IMR-90 (cell line): ENCODE measurements at regions not wholly inside any gene's neighbourhood (a gene's known extent, or its start where the extent isn't known, plus 50 kb on each side); places are given as distances from the start of the nearest gene placed in this dataset.

Experiments
- ATAC-seq: fragments of 200-7000 bp; cut with Tn5 transposase; 2 replicates; pipeline ENCODE4 v1.9.1; 2020; ENCODE audit warnings: low read depth, mild to moderate bottlenecking, moderate library complexity
- BruUV-seq: library from RNA; stranded (reverse); fragments of 400-500 nt; replicated peaks from 2 replicates; lab custom pipeline; 2021; lab: Mats Ljungman, UMichigan
- CTCF ChIA-PET: fragments of 300-600 bp; formaldehyde crosslinking; extraction: SDS; loops from one replicate; lab custom pipeline; 2021; ENCODE audit warnings: antibody characterized with exemption; lab: Yijun Ruan, JAX
- POLR2A ChIA-PET: fragments of 300-600 bp; sonication (Branson Sonifier 250); formaldehyde crosslinking; loops from one replicate; lab custom pipeline; 2022; ENCODE audit warnings: antibody characterized with exemption; ENCODE audit not compliant: unreplicated experiment; lab: Charles Lee
- DNase-seq: peaks from one replicate; pipeline ENCODE4 v3.0.0; 2013
- H2AFZ ChIP-seq: replicated peaks from 2 replicates; pipeline ENCODE3; 2013; ENCODE audit warnings: low read length, mild to moderate bottlenecking; ENCODE audit not compliant: poor library complexity
- H2AK5ac ChIP-seq: 2 replicates; pipeline ENCODE4 v1.6.1; 2013; ENCODE audit warnings: low read depth, low read length, inconsistent platforms
- H2AK9ac ChIP-seq: replicated peaks from 2 replicates; pipeline ENCODE3; 2013; ENCODE audit warnings: mild to moderate bottlenecking, low read depth, low read length, moderate library complexity; ENCODE audit not compliant: poor library complexity
- H2BK120ac ChIP-seq: 2 replicates; pipeline ENCODE4 v1.6.1; 2013; ENCODE audit warnings: low read depth, low read length, inconsistent platforms
- H2BK15ac ChIP-seq: 3 replicates; pipeline ENCODE4 v1.6.1; 2013; ENCODE audit warnings: low read depth, low read length, inconsistent platforms
- H2BK20ac ChIP-seq: 2 replicates; pipeline ENCODE4 v1.6.1; 2013; ENCODE audit warnings: low read depth, mild to moderate bottlenecking, inconsistent platforms, low read length, moderate library complexity
- H2BK5ac ChIP-seq: 2 replicates; pipeline ENCODE4 v1.6.1; 2013; ENCODE audit warnings: mild to moderate bottlenecking, low read depth, low read length, inconsistent platforms; ENCODE audit not compliant: poor library complexity, severe bottlenecking
- H3K14ac ChIP-seq: replicated peaks from 2 replicates; pipeline ENCODE4 v1.6.1; 2013; ENCODE audit warnings: low read depth, low read length, inconsistent platforms
- H3K18ac ChIP-seq: 2 replicates; pipeline ENCODE4 v1.6.1; 2013; ENCODE audit warnings: low read depth, low read length, control low read depth
- H3K23ac ChIP-seq: 2 replicates; pipeline ENCODE4 v1.6.1; 2013; ENCODE audit warnings: low read depth, low read length, inconsistent platforms
- H3K27ac ChIP-seq: 2 replicates; pipeline ENCODE4 v1.5.1; 2013; ENCODE audit warnings: mild to moderate bottlenecking, control low read depth, low read length; ENCODE audit not compliant: insufficient read depth
- H3K27me3 ChIP-seq: 2 replicates; pipeline ENCODE4 v1.6.1; 2013; ENCODE audit warnings: low read length; ENCODE audit not compliant: control insufficient read depth, insufficient read depth
- H3K36me3 ChIP-seq: 2 replicates; pipeline ENCODE4 v1.6.1; 2013; ENCODE audit warnings: low read length, mixed read lengths; ENCODE audit not compliant: control insufficient read depth, insufficient read depth
- H3K4ac ChIP-seq: 2 replicates; pipeline ENCODE4 v1.6.1; 2013; ENCODE audit warnings: low read depth, low read length, inconsistent platforms
- H3K4me1 ChIP-seq: 2 replicates; pipeline ENCODE4 v1.6.1; 2013; ENCODE audit warnings: low read length, mixed read lengths; ENCODE audit not compliant: control insufficient read depth, insufficient read depth
- H3K4me2 ChIP-seq: 2 replicates; pipeline ENCODE4 v1.6.1; 2013; ENCODE audit warnings: low read depth, mild to moderate bottlenecking, control low read depth, low read length, moderate library complexity
- H3K4me3 ChIP-seq: 2 replicates; pipeline ENCODE4 v1.5.1; 2013; ENCODE audit warnings: low read depth, mild to moderate bottlenecking, control low read depth, low read length, moderate library complexity; ENCODE audit not compliant: insufficient read depth
- H3K56ac ChIP-seq: 2 replicates; pipeline ENCODE4 v1.6.1; 2013; ENCODE audit warnings: low read length, inconsistent platforms; ENCODE audit not compliant: insufficient read depth; ENCODE audit errors: extremely low read depth
- H3K79me1 ChIP-seq, 2 experiments: 2 replicates each; pipeline ENCODE4 v1.6.1; 2013; ENCODE audit warnings: low read length in 2 of 2, inconsistent platforms in 1 of 2, low read depth in 1 of 2
- H3K9ac ChIP-seq: 2 replicates; pipeline ENCODE4 v1.6.1; 2013; ENCODE audit warnings: low read depth, low read length, control low read depth
- H3K9me1 ChIP-seq: 2 replicates; pipeline ENCODE4 v1.6.1; 2013; ENCODE audit warnings: low read length, inconsistent platforms; ENCODE audit not compliant: insufficient read depth
- H3K9me3 ChIP-seq: 2 replicates; pipeline ENCODE4 v1.6.1; 2013; ENCODE audit warnings: low read length; ENCODE audit not compliant: control insufficient read depth, insufficient read depth
- H4K20me1 ChIP-seq: 2 replicates; pipeline ENCODE4 v1.6.1; 2013; ENCODE audit warnings: low read length, inconsistent platforms; ENCODE audit not compliant: insufficient read depth
- H4K5ac ChIP-seq: 2 replicates; pipeline ENCODE4 v1.6.1; 2013; ENCODE audit warnings: mild to moderate bottlenecking, low read depth, low read length, control low read depth
- H4K8ac ChIP-seq, 2 experiments: 2 replicates each; pipeline ENCODE4 v1.6.1; 2013; ENCODE audit warnings: low read depth in 2 of 2, low read length in 2 of 2, control low read depth in 1 of 2, inconsistent platforms in 1 of 2
- H4K91ac ChIP-seq: 2 replicates; pipeline ENCODE4 v1.6.1; 2013; ENCODE audit warnings: low read depth, low read length, inconsistent platforms; ENCODE audit not compliant: insufficient read depth
- CEBPB ChIP-seq: IDR thresholded peaks from 2 replicates; pipeline ENCODE4 v1.6.1; 2012; ENCODE audit warnings: low read depth, low read length, improper control_type of control experiment
- FOS ChIP-seq: fragments of 150-350 bp; IDR thresholded peaks from 2 replicates; pipeline ENCODE4 v1.6.1; 2016; ENCODE audit warnings: low read depth, low read length
- MAFK ChIP-seq: IDR thresholded peaks from 2 replicates; pipeline ENCODE4 v1.6.1; 2012; ENCODE audit warnings: low read depth, low read length, improper control_type of control experiment
- MAZ ChIP-seq: IDR thresholded peaks from 2 replicates; pipeline ENCODE4 v1.6.1; 2012; ENCODE audit warnings: low read depth, mild to moderate bottlenecking, low read length, improper control_type of control experiment, moderate library complexity, borderline replicate concordance
- MXI1 ChIP-seq: IDR thresholded peaks from 2 replicates; pipeline ENCODE4 v1.6.1; 2012; ENCODE audit warnings: low read depth, mild to moderate bottlenecking, low read length, moderate library complexity, borderline replicate concordance
- POLR2A ChIP-seq: IDR thresholded peaks from 2 replicates; pipeline ENCODE4 v1.6.1; 2012; ENCODE audit warnings: mild to moderate bottlenecking, low read depth, low read length
- RCOR1 ChIP-seq: IDR thresholded peaks from 2 replicates; pipeline ENCODE4 v1.6.1; 2012; ENCODE audit warnings: mild to moderate bottlenecking, low read length, improper control_type of control experiment; ENCODE audit not compliant: insufficient replicate concordance
- RFX5 ChIP-seq: IDR thresholded peaks from 2 replicates; pipeline ENCODE4 v1.8.0; 2012; ENCODE audit warnings: low read depth, mild to moderate bottlenecking, low read length, moderate library complexity
- SMC3 ChIP-seq: fragments of 150-350 bp; IDR thresholded peaks from 2 replicates; pipeline ENCODE4 v1.6.1; 2016; ENCODE audit warnings: low read depth, mild to moderate bottlenecking, antibody characterized with exemption, low read length, moderate library complexity
- WGBS, 2 experiments: methylation state at CpG; one replicate each; pipeline versions ENCODE4 v1.1.5 to v1.1.7; 2013; ENCODE audit warnings: missing lambda C conversion rate in 2 of 2; ENCODE audit not compliant: insufficient read length in 1 of 2; ENCODE audit errors: extremely low coverage in 2 of 2; 5-methylcytosine and 5-hydroxymethylcytosine counted together
- dilution Hi-C: fragments of 300-500 bp; cut with HindIII; formaldehyde crosslinking; loops from one replicate; pipeline ENCODE4 v1.14.3; 2018; ENCODE audit warnings: low sequenced_read_pairs; ENCODE audit not compliant: unreplicated experiment
- in situ Hi-C: fragments of 300-500 bp; cut with MboI; formaldehyde crosslinking; loops from 3 replicates; pipeline ENCODE4 v1.14.3; 2019; ENCODE audit warnings: low sequenced_read_pairs, inconsistent platforms, mixed read lengths
- intact Hi-C: fragments of 100-400 bp; cut with micrococcal nuclease; formaldehyde crosslinking; loops from 2 replicates; pipeline ENCODE4 v1.10.0; 2022
- TF ChIP-seq, protein P1 (sequence below): fragments of 150-350 bp; IDR thresholded peaks from 2 replicates; pipeline ENCODE4 v1.6.1; 2016; ENCODE audit warnings: low read depth, mild to moderate bottlenecking, low read length, moderate library complexity, borderline replicate concordance
- TF ChIP-seq, protein P2 (sequence below): fragments of 150-350 bp; IDR thresholded peaks from 2 replicates; pipeline ENCODE4 v1.6.1; 2017; ENCODE audit warnings: mild to moderate bottlenecking, antibody characterized with exemption, low read length, low read depth
- TF ChIP-seq, protein P3 (sequence below): conservative IDR thresholded peaks from 2 replicates; pipeline ENCODE4 v1.5.1; 2012; ENCODE audit warnings: mild to moderate bottlenecking, low read depth, low read length, improper control_type of control experiment

- Histone ChIP-seq H3K36me3 (no peaks in the 10 kb centered on the region), H3K18ac (no peak overlapping the region), H3K4me3 (no peak overlapping the region), H3K9me3 (no peaks in the 10 kb centered on the region; the same call in 1 of the 2 replicates), H3K9ac (no peak overlapping the region), H4K20me1 (no peaks in the 10 kb centered on the region), H4K8ac (no peak overlapping the region), H4K91ac (no peak overlapping the region), H2AFZ (no peak overlapping the region), H3K23ac (no peak overlapping the region), H2AK5ac (no peak overlapping the region), H2BK120ac (no peak overlapping the region), H3K4ac (no peak overlapping the region), H2BK5ac (no peak overlapping the region), H2BK20ac (no peak overlapping the region), H3K27ac (no peak overlapping the region), H3K27me3 (no peaks in the 10 kb centered on the region), H4K5ac (no peak overlapping the region), H2BK15ac (no peak overlapping the region), H3K4me2 (no peak overlapping the region), H3K14ac (no peak overlapping the region), H3K9me1 (peaks cover 2% of the 10 kb centered on the region; the same call in 1 of the 2 replicates), H3K56ac (no peak overlapping the region), H3K4me1 (no peaks in the 10 kb centered on the region), H2AK9ac (no peak overlapping the region), H3K79me1 (no peaks in the 10 kb centered on the region)
- intact Hi-C loops = no loop called here
- CTCF ChIA-PET = no interaction called here
- dilution Hi-C loops = no loop called here
- WGBS, 2 experiments = 89% methylated on average over 1 of the region's 1 CpG; no CpG with 5 or more reads in 1 of the 2 experiments
- in situ Hi-C loops = no loop called here
- no TSS peak for BruUV-seq
- DNase-seq = peak; percentile 16
- TF ChIP-seq CEBPB (no peak), RCOR1 (no peak), POLR2A (no peak), RFX5 (no peak), MAZ (no peak), FOS (no peak), MAFK (no peak), MXI1 (no peak), SMC3 (no peak)
- TF ChIP-seq, protein P1, sequence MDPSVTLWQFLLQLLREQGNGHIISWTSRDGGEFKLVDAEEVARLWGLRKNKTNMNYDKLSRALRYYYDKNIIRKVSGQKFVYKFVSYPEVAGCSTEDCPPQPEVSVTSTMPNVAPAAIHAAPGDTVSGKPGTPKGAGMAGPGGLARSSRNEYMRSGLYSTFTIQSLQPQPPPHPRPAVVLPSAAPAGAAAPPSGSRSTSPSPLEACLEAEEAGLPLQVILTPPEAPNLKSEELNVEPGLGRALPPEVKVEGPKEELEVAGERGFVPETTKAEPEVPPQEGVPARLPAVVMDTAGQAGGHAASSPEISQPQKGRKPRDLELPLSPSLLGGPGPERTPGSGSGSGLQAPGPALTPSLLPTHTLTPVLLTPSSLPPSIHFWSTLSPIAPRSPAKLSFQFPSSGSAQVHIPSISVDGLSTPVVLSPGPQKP = no peak
- TF ChIP-seq, protein P2, sequence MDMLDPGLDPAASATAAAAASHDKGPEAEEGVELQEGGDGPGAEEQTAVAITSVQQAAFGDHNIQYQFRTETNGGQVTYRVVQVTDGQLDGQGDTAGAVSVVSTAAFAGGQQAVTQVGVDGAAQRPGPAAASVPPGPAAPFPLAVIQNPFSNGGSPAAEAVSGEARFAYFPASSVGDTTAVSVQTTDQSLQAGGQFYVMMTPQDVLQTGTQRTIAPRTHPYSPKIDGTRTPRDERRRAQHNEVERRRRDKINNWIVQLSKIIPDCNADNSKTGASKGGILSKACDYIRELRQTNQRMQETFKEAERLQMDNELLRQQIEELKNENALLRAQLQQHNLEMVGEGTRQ = no peak
- TF ChIP-seq, protein P3, sequence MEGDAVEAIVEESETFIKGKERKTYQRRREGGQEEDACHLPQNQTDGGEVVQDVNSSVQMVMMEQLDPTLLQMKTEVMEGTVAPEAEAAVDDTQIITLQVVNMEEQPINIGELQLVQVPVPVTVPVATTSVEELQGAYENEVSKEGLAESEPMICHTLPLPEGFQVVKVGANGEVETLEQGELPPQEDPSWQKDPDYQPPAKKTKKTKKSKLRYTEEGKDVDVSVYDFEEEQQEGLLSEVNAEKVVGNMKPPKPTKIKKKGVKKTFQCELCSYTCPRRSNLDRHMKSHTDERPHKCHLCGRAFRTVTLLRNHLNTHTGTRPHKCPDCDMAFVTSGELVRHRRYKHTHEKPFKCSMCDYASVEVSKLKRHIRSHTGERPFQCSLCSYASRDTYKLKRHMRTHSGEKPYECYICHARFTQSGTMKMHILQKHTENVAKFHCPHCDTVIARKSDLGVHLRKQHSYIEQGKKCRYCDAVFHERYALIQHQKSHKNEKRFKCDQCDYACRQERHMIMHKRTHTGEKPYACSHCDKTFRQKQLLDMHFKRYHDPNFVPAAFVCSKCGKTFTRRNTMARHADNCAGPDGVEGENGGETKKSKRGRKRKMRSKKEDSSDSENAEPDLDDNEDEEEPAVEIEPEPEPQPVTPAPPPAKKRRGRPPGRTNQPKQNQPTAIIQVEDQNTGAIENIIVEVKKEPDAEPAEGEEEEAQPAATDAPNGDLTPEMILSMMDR = no peak
- no peak; the same call in 1 of the 2 replicates for ATAC-seq
- POLR2A ChIA-PET = no interaction called here
Measured at GRCh38 chr4:132056496-132056895, 1092.6 kb upstream of the PCDH10 start.
